ENCODE measurements at regions not wholly inside any gene's neighbourhood (a gene's known extent, or its start where the extent isn't known, plus 50 kb on each side); places are given as distances from the start of the nearest gene placed in this dataset.

GRCh38 chr7:29657856-29658255, 94.2 kb downstream of the PRR15 start:
- TF ChIP-seq, protein P1, sequence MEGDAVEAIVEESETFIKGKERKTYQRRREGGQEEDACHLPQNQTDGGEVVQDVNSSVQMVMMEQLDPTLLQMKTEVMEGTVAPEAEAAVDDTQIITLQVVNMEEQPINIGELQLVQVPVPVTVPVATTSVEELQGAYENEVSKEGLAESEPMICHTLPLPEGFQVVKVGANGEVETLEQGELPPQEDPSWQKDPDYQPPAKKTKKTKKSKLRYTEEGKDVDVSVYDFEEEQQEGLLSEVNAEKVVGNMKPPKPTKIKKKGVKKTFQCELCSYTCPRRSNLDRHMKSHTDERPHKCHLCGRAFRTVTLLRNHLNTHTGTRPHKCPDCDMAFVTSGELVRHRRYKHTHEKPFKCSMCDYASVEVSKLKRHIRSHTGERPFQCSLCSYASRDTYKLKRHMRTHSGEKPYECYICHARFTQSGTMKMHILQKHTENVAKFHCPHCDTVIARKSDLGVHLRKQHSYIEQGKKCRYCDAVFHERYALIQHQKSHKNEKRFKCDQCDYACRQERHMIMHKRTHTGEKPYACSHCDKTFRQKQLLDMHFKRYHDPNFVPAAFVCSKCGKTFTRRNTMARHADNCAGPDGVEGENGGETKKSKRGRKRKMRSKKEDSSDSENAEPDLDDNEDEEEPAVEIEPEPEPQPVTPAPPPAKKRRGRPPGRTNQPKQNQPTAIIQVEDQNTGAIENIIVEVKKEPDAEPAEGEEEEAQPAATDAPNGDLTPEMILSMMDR (IDR thresholded peaks at IDR 0.05): no peak

GRCh38 chr7:29684787-29685650, 121.3 kb upstream of the WIPF3 start:
- TF ChIP-seq, protein P1 (IDR thresholded peaks at IDR 0.05): no peak

GRCh38 chr7:29723599-29723998, 82.7 kb upstream of the WIPF3 start:
- TF ChIP-seq, protein P1 (IDR thresholded peaks at IDR 0.05): no peak

- TF ChIP-seq, protein P1 (IDR thresholded peaks at IDR 0.05): no peak
Measured at GRCh38 chr7:29734246-29734731, 72.0 kb upstream of the WIPF3 start.

DNA sequence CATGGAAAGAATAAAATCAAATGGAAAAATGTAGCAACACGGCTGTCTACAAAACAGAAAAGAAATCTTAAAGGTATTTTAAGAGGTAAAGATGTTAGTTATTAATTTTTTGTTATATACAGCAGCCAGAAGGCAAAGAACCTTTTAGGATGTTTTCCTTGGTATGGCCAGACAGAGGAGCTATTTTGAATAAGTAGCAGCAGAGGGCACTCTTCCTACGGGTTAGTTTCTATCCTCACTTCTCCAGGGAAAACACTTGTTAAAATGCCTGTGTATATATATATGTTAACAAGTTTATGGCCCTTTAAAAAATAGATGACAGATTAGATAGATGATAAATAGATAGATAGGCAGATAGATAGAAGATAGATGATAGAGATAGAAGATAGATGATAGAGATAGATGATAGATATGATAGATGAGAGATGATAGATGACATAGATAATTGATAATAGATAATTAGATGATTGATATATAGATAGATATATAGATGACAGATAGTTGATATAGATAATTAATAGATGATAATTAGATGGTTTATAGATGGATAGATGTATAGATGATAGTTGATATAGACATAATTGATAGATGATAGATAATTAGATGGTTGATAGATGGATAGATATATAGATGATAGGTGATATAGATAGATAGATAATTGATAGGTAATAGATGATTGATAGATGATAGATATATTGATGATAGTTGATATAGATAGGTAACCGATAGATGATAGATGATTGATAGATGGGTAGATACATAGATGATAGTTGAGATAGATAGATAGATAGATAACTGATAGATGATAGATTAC, 57.8 kb upstream of the WIPF3 start:
- TF ChIP-seq, protein P1 (IDR thresholded peaks at IDR 0.05): peak; percentile 65

DNA sequence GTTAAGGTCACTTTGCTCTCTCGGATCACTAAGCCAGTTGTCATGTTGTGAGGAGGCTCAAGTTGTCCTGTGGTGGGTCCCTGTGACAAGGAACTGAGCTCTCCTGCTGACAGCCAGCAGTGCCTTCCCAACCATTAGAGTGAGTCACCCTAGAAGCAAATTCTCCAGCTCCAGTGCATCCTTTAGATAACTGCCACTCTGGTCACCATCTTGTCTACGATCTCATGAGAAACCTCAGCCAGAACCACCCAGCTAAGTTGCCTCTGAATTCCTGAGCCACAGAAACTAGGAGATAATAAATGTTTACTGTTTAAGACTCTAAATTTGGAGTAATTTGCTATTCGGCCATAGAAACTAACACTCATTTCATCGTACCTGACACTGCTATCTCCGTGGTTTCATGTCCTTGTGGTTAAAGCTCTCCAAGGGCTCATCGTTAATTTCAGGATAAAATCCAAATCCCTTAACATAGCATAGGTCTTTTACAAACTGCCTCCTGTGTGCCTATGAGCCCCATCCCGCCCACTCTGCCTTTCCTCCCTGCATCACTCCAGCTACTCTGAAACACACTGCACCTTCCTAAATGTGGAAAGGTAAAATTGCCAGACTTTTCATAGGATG, 56.5 kb upstream of the WIPF3 start:
- TF ChIP-seq, protein P1 (IDR thresholded peaks at IDR 0.05): no peak

GRCh38 chr7:29754874-29755490, 51.3 kb upstream of the WIPF3 start:
- TF ChIP-seq, protein P1 (IDR thresholded peaks at IDR 0.05): no peak

All from LNCAP (cell line).